ENCODE measurements at regions not wholly inside any gene's neighbourhood (a gene's known extent, or its start where the extent isn't known, plus 50 kb on each side); places are given as distances from the start of the nearest gene placed in this dataset.

DNA sequence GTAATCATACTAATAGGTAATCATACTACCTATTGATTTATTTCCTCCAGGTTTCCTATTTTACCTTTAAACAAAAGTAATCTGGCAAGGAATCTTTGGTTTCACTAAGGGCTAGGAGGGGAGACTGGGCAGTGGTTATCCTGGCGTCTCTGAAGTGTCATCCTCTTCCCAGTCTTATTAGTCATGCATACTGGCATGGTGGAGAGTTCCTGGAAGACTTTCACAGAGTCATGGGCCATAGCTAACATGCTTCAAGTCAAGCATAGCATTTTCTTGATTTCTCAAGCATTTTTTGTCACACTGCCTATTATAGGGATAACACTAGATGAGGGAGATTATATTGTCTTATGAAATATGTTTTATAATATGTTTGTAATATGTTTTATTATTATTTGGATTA, 64.0 kb upstream of the ASB17 start:
- TF ChIP-seq POLR2A (IDR thresholded peaks at IDR 0.05): no peak
- no peak for TF ChIP-seq CTCF (IDR thresholded peaks at IDR 0.05)
